Osteoblast (primary cell): ENCODE measurements at regions not wholly inside any gene's neighbourhood (a gene's known extent, or its start where the extent isn't known, plus 50 kb on each side); places are given as distances from the start of the nearest gene placed in this dataset.
A peak's percentile ranks its signal among the peaks of the same experiment; 100 is the strongest.
"Not testable (repeated sequence)": the region's sequence is repeated elsewhere in the genome, so short reads cannot be mapped to it uniquely, and the experiment has no call there.

Experiments used
- DNase-seq: peaks from one replicate; pipeline ENCODE4 v3.0.0; 2011; ENCODE audit warnings: low spot score, mixed read lengths; ENCODE audit not compliant: insufficient read length; ENCODE audit errors: missing footprints
- H2AFZ ChIP-seq: 2 replicates; pipeline ENCODE4 v1.6.0; 2011; ENCODE audit warnings: mild to moderate bottlenecking, low read length
- H3K27ac ChIP-seq: 2 replicates; pipeline ENCODE4 v1.5.1; 2011; ENCODE audit warnings: mild to moderate bottlenecking, low read depth, low read length, moderate library complexity
- H3K27me3 ChIP-seq: 2 replicates; pipeline ENCODE4 v1.6.0; 2012; ENCODE audit warnings: mild to moderate bottlenecking, control low read depth, inconsistent platforms, low read length, moderate library complexity; ENCODE audit not compliant: insufficient read depth
- H3K36me3 ChIP-seq: 2 replicates; pipeline ENCODE4 v1.5.1; 2011; ENCODE audit warnings: mild to moderate bottlenecking, low read length, control low read depth, moderate library complexity; ENCODE audit not compliant: insufficient read depth
- H3K4me1 ChIP-seq: 2 replicates; pipeline ENCODE4 v1.5.1; 2011; ENCODE audit warnings: mild to moderate bottlenecking, low read length, control low read depth, moderate library complexity; ENCODE audit not compliant: insufficient read depth
- H3K4me2 ChIP-seq: 2 replicates; pipeline ENCODE4 v1.6.0; 2011; ENCODE audit warnings: mild to moderate bottlenecking, low read length; ENCODE audit not compliant: insufficient read depth
- H3K4me3 ChIP-seq: fragments of 200-600 bp; sonication (generic); 3 replicates; pipeline ENCODE4 v1.5.1; 2012; ENCODE audit warnings: mild to moderate bottlenecking, low read length, inconsistent platforms; ENCODE audit not compliant: insufficient read depth
- H3K79me2 ChIP-seq: 2 replicates; pipeline ENCODE4 v1.6.0; 2012; ENCODE audit warnings: mild to moderate bottlenecking, low read length, control low read depth, inconsistent platforms; ENCODE audit not compliant: insufficient read depth
- H3K9me3 ChIP-seq: 2 replicates; pipeline ENCODE4 v1.5.1; 2011; ENCODE audit warnings: low read depth, low read length, control low read depth
- H4K20me1 ChIP-seq: 2 replicates; pipeline ENCODE4 v1.6.0; 2012; ENCODE audit warnings: mild to moderate bottlenecking, low read length, control low read depth; ENCODE audit not compliant: insufficient read depth
- CTCF ChIP-seq: IDR thresholded peaks from 2 replicates; pipeline ENCODE4 v1.5.1; 2011; ENCODE audit warnings: mild to moderate bottlenecking, low read depth, low read length, moderate library complexity; ENCODE audit errors: extremely low read depth

DNA sequence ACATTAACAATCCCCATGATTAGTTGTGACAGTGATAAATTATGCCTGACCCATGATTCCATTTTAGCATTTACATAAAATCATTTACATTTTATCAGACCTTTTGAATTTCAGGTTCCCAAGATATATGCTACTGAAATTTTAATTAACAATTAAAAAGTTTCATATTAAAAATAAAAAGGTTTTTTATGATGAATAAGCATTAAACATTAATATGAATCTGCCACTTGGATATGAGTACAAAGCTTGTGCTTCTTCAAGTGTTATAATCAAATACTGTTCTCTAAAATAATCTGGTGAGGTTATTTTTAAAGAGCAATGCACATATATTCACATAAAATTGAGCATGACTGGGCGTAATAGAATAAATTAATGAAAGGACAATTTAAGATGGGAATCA is 1218.0 kb downstream of the CNTNAP5 start:
- no peak for DNase-seq
- no peak overlapping the region for H3K27ac ChIP-seq
- no peak for TF ChIP-seq CTCF

DNA sequence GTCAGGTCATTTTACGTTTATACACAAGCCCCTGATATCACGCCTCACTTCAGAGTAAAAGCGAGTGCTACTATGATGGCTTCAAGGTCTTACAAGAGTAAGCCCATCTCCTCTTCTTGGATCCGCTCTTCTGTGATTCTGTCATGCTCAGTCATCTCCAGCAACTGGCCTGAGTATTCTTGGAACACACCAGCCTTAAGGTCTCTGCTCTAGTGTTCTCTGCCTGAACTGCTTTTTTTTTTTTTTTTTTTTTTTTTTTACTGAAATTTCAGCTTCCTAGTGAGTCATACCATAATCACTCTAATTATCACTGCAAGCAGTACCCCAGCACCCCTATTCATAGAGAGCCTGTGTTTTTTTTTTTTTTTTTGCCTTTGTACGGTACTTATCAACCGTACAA is 1228.9 kb downstream of the CNTNAP5 start:
- no peak for DNase-seq
- Histone ChIP-seq H3K27me3 (no peaks in the 10 kb centered on the region), H3K4me1 (no peaks in the 10 kb centered on the region), H3K4me2 (no peak overlapping the region), H4K20me1 (no peaks in the 10 kb centered on the region), H3K9me3 (no peaks in the 10 kb centered on the region), H3K36me3 (no peaks in the 10 kb centered on the region), H3K4me3 (no peak overlapping the region), H3K79me2 (no peaks in the 10 kb centered on the region), H2AFZ (no peak overlapping the region), H3K27ac (no peak overlapping the region)
- TF ChIP-seq CTCF: no peak

More for the DNA sequence above, 1218.0 kb downstream of the CNTNAP5 start:
- H3K4me2 ChIP-seq: no peak overlapping the region
- no peak overlapping the region for H3K4me3 ChIP-seq
- no peaks in the 10 kb centered on the region for H3K4me1 ChIP-seq
- H3K79me2 ChIP-seq: no peaks in the 10 kb centered on the region
- no peaks in the 10 kb centered on the region for H3K27me3 ChIP-seq
- H3K9me3 ChIP-seq: no peaks in the 10 kb centered on the region
- no peak overlapping the region for H2AFZ ChIP-seq
- no peaks in the 10 kb centered on the region for H4K20me1 ChIP-seq
- H3K36me3 ChIP-seq: no peaks in the 10 kb centered on the region

DNA sequence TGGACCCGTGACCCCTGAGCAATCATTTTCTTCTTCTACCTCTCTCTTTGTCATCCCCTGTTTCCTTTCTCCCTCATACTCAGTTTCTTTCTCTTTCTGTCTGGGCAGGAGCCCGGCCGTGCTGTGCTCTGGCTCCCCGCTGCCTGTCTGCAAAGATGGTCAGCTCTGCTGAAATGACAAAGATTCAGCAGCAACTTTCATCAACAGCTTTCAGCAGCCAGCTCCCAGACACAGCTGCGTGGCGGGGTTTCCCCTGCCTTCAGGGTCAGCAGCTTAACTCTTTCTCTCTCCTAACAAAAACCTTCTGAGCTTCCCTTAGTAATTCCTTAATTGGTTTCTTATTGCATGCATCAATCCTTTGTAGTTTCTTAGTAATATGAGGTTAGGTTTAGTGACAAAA is 1234.4 kb downstream of the CNTNAP5 start:
- H3K36me3 ChIP-seq: no peaks in the 10 kb centered on the region
- no peaks in the 10 kb centered on the region for H3K79me2 ChIP-seq
- H3K27me3 ChIP-seq: no peaks in the 10 kb centered on the region
- no peaks in the 10 kb centered on the region for H3K4me1 ChIP-seq
- H2AFZ ChIP-seq: no peak overlapping the region
- no peaks in the 10 kb centered on the region for H3K9me3 ChIP-seq
- no peak overlapping the region for H3K27ac ChIP-seq
- no peak for TF ChIP-seq CTCF
- peak; percentile 27 for DNase-seq
- H4K20me1 ChIP-seq: no peaks in the 10 kb centered on the region
- no peak overlapping the region for H3K4me2 ChIP-seq
- H3K4me3 ChIP-seq: no peak overlapping the region

DNA sequence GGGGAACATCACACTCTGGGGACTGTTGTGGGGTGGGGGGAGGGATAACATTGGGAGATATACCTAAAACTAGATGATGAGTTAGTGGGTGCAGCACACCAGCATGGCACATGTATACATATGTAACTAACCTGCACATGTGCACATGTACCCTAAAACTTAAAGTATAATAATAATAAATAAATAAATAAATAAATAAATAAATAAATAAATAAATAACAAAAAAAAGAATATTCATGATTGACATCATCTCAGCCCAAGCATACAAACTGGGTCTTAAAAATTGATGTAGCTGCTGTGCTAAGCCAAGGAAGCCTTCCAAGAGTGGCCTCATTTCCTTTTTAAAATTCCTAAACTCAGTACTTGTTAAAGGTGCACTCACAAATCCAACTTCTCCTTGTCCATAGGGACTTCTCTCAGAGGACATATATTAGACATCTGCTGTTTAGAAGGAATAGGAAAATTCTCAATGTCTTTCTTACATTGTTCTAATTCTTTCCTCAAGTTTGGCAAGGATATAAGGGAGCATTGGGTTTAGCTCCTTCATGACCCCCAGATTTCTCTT is 1235.4 kb downstream of the CNTNAP5 start:
- H3K27me3 ChIP-seq, H3K27ac ChIP-seq, H4K20me1 ChIP-seq, H3K4me1 ChIP-seq, H3K4me2 ChIP-seq, H3K79me2 ChIP-seq, H3K9me3 ChIP-seq, DNase-seq, H3K36me3 ChIP-seq, H2AFZ ChIP-seq, H3K4me3 ChIP-seq: not testable (repeated sequence)
